GM19438 (cell line): ENCODE measurements at regions not wholly inside any gene's neighbourhood (a gene's known extent, or its start where the extent isn't known, plus 50 kb on each side); places are given as distances from the start of the nearest gene placed in this dataset.

Source experiments
- ATAC-seq: cut with Tn5 transposase; IDR thresholded peaks from one replicate; pipeline ENCODE4 v1.9.1; 2021; ENCODE audit warnings: low read depth; ENCODE audit not compliant: unreplicated experiment

DNA sequence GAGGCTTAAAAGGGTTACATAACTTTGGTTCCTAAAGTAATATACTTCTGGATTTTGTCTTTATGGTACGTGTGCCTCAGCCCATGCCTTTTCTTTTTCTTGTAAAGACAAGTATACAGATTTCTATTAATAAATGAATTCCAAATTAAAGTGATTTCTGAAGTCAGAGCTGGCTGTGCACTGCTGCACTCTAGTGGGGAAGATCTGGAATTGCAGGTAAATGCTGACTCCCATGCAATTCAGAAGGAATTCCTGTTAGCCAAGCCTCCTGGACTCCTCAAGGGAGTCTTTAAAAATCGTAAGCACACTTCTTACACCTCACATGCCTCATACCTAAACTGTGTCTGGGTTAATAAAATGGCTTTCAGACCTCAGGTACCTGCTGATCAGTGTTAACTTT is 118.4 kb upstream of the SLC7A1 start:
- ATAC-seq, result no peak

DNA sequence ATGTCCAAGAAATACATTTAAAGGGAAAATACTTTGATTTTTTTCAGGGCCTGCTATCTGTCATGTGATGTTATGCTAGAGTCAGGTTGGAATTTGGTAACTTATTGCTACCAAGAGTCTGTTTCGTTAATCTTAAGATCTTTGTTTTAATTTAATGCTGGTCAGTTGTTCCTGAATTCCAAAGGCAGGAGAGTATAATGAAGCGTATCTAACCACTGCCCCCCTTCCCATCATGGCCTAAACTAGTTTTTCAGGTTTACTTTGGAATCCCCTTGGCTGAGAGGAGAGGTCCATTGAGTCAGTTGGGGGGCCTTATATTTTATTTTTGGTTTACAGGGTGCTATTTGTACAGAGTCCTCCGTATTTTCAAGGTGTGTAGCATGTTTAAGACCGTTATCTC is 116.3 kb upstream of the SLC7A1 start:
- ATAC-seq, result no peak

DNA sequence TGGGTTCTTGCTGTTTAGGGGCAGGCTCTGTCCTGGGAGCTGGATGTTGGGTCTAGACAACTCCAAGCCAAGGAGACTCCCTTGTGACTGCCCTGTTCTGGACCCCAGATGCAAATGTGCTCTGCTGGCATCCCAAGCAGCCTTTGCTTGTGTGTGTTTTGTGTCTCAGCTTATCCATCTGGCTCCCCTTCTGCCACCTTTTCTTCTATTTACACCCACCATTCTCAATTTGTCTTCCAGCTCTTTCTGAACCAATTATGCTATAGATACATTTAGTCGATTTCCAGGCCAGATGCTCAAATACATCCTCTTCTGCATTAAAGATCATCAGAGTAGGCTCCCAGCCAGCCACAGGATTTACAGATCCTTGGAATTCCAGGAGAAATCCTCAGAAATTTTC is 115.0 kb upstream of the SLC7A1 start:
- no peak for ATAC-seq

DNA sequence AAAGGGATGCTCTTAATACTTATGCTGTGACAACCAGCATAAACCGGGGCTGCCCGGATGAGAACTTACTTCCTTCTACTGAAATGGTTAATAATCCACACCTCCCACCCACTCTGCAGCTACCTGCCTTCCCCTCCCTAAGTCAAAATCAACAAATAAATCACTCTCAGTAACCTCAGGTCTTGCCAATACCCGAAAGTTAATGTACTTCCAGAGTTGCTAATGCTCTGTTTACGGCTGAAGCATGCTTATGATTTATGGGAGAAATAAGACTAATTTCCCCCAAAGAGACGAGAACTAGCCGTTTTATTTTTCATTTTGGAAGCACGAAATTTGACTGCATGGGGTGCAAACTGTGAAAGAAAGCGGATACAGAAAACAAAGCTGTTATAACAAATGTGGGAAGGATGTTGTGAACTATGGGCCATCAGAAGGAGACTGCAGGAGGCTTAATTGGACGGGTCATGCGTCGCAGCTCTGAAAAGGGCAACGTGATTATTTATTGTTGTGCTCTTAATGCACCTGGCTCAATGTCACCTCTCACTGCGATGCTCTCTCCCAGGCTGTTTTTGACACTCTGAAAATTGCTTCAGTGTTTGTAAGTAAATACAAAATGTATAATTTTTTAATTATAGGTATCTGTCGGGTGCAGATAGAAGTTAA is 114.0 kb upstream of the SLC7A1 start:
- ATAC-seq, result no peak

DNA sequence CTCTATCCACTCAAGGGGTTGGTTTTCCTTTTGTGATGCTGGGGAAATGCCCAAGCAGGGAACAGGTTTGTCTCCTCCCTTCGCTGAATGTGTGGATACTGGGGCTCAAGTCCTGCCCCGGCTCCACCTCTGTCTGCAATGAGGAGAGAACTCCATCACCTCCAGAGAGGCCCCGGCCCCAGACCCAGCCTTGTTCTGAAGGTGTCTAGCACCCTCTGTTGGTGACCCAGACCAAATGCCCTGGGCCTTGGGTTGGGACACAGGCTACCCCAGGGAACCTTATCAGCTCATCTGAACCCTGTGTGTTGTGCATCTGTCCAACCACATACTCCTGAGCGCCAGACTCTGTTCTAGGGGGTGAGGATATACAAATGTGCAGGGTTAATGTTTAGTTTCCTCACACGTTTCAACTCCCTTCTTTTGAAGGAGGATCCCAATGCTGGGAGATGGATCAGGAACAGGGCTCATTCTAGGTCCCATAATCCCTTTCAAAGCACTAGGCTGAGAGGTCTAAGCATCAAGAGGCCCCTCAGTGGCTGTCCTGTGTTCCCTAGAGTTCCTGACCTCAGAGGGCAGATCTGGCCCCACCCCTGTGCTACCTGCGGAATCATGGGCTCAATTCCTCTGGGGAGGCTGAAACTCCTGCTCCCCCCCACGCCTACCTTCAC is 112.5 kb upstream of the SLC7A1 start:
- peak; percentile 93 for ATAC-seq

DNA sequence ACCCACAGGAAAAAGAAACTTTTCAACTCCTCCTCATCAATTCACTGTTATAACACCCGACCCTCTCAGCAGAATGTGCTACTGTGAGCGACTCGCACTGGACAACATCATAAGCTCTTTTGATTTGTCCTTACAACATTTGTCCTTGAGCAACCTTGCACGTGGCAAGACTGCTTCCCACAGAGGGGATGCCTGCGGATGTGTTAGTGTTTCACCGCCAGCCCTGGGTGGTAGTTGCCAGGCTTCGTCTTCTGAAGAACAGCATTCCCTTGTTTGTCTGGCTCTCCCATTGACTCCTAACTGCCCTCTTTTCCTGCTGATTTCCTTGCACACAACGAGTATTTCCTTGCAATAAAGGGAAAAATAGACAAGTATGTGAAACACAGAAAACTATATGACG is 111.4 kb upstream of the SLC7A1 start:
- ATAC-seq, result no peak

DNA sequence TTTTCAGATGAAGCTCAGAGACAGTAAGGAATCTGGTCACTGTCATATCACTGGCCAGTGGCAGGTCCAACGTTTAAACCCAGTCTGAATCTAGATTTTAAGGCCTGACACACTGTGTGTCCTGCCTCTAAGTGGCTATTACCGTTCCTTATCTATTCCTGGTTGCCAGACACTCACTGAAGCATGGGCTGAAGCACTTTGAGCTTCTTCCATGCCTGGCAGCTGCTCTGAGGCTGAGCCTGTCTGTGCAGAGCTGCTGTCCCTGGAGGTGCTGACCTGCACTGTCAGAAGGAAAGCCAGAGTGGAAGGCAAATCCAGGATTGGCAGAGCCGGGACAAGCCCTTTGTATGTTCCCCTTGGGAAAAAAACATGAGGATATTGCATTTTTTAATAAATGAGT is 109.2 kb upstream of the SLC7A1 start:
- no peak for ATAC-seq

DNA sequence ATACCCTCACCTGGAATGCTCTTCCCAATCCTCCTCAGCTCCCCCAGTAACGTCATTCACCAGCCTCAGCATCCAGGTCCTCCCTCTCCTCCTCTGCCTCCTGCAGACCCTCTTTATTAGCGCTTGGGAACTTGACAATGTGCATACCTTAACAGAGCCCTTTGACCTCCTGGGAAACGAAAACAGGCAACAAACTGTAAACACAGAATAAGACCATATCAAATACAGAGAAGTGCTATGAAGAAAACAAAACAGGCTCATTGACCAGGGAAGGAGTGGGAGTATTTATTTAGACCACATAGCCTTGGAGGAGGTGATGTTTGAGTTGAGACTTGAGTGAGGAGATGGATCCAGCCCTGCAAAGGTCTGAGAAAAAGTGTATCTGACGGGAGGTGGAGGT is 107.9 kb upstream of the SLC7A1 start:
- no peak for ATAC-seq

DNA sequence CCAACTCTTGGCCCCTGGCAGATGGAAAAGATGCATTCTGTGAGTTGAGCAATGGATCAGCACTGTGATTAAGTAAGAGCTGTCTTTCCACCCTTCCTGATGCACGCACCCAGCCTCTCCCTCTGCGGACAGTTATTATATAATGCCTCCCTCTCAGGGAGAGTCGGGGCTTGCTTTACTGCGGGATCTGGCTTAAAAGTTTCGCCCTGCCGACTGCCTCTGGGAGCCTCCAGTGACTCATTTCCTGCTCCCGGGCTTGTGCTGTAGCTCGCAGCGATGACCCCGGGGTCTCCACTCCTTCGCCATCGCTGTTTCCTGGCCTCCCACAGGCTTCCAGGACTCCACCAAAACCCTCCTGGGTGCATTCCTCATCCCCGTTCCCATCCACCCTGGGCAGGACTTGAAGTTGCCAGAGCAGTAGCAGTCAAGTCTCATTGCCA is 107.4 kb upstream of the SLC7A1 start:
- no peak for ATAC-seq

DNA sequence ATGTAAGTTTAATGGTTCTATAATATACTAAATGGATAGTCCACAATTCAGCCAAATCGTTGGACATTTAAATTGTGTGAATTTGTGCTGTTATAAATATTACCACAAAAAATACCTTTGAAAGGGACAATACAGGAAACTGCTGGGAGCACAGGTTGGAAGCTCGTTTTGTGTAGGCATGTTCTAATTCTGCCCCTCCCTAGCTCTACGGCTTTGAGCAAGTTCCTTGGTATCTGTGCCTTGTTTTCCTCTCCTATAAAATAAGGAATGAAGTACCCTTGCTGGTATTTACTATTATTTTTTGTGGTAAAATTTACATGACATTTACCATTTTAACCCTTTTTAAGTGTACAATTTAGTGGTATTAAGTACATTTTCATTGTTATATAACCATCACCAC is 102.6 kb upstream of the SLC7A1 start:
- no peak for ATAC-seq

DNA sequence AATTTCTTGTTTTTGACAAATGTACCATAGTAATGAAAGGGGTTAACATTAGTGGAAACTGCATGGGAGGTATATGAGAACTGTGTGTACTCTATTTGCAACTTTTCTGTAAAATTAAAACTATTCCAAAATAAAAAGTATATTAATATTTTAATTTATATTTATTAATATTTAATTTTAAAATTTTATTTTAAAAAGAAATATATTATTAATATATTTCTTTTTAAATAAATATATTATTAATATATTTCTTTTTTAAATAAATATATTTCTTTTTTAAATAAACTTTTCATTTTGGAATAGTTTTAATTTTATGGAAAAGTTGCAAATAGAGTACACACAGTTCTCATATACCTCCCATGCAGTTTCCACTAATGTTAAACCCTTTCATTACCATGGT is 101.1 kb upstream of the SLC7A1 start:
- no peak for ATAC-seq

DNA sequence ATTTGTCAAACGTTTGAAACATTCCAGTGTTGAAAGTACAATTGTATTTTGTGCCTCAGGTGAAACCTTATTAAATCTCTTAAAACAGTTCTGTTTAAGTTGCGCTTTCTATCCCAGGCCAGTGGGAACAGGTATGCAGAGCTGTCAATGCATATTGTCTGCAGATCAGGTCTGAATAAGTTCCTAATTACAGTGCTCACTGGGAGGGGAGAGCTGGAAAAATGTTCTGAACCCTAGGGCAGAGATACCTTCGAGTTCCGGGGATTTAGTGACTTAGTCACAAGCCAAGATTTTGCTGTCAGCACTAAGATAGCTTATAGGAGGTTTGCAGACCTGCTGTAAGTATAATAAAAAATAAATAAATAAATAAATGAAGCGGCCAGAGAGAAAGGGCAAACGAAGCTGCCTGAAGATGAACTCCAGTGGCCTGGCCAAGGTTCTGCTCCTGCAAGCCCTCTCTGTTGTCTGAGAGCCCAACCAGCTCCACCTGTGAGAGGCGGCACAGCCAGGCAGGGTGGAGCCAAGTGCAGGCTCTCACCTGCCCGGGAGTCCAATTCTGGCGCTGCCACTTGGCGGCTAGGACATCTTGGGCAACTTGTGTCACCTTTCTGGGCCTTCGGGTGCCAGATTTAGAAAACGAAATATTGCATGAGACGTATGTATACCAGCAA is 97.9 kb upstream of the SLC7A1 start:
- no peak for ATAC-seq

DNA sequence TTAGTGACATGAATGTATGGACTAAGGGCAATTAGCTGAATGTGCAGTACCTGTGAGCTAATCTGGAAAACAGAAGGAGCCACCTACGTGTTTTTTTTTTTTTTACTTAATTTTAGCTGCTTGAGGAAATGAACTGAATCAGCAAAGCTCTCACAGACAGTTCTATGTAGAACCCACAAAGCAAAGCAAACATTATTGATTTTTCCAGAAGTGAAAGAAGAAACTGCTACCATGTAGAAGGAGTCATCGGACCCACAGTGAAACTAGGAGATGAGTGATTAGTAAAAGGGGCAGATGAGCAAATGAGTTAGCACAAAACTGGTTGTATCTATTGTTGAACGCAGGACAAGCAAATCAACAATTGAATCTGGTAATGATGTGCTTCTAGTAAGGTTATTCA is 94.1 kb upstream of the SLC7A1 start:
- ATAC-seq, result no peak

DNA sequence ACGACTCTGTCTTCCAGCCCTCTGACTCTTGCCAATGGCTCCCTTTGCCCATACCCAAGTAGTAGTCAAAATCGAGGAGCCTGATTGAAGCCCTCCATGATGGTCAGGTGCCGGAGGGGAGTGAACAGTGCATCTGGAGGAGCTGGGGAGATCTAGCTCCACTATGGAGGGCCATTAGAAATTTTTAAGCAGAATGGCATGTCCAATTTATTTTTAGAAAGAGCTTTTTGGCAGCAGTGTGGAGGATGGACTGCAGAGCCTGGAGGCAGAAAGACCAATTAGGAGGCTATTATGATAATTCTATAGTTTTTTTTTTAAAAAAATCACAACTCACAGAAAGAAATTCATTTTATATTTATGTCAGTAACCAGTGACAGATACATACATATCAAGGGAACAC is 92.7 kb upstream of the SLC7A1 start:
- ATAC-seq, result no peak

DNA sequence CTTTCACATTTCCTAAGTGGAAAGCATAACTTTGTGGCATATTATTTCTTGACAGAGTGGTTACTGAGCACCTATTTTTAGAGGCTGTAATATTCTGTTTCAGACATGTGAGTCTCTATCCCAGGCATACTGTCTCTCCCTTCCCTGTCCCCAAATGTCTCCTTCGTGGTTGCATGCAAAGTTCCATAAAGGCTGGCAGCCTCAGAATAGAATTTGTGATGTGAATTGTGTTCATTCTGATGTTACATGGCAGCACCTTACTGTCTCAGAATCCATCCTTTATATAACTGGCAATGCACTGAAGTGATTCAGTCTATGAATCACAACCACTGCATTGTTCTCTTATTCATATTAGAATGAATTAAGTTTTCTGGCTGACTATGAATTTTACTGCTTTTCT is 89.0 kb upstream of the SLC7A1 start:
- ATAC-seq, result no peak

DNA sequence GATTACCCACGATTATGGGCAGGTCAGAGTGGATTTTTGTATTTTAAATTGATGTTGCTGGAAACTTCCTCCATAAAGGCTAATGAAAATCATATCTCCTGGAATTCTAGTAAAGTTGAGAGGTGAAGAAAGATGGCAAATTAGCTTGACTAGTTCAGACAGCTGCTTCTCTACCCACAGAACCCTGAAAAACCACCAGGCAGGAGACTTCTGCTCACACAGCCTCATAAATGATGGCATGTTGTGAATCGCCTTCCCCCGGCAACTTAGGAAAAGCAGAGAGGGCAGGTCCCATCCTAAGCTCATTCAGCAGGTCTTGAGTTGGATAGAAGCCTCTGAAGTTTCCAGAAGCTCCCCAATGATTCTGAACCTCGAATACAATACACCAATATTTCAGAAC is 87.6 kb upstream of the SLC7A1 start:
- no peak for ATAC-seq

DNA sequence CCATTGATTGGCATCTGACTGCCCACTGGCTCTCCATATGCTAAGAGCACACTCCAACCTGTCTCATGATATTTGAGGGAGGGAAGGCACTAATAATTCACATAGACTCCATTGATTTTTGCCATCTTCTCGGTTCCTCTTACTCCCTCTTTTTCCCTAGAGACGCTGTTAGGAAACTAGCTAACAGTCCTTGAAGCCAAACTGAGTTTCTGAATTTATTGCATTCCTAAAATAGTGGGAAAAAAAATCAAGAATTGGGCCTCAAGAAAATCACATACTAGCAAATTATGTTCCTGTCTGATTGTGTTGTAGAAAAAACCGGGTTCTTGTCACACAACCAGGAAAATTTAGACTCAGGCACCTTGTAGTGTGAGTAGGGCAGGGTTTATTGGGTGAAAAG is 86.4 kb upstream of the SLC7A1 start:
- ATAC-seq, result no peak

DNA sequence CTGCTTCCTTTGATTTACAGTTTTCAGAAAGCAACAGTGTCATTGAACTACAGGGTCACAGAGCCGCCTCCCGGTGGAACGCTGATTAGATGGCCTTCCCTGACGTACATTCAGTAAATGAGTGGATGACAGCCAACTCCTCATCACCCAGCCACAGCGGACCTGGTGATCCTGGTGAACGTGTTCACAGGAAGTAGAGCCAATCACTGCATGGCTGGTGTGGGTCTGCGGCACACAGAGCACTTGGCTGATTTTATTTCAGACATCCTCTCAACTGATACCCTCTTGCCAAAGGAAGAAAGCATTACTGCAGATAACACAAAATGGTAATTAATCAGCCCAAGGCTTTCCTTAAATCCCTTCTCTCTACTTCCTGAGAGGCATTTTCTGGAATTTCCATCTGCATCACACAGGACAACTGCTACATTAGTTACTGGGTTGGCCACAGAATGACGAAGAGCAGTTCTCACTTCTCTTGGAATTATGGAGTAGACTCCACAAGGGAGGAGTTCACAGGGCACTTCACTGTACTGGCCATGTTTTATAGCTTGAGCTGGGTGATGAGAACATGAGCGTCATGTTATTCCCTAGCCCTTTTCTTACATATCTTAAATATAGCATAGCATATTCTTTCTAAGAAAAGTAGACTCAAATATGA is 84.0 kb upstream of the SLC7A1 start:
- ATAC-seq, result no peak

DNA sequence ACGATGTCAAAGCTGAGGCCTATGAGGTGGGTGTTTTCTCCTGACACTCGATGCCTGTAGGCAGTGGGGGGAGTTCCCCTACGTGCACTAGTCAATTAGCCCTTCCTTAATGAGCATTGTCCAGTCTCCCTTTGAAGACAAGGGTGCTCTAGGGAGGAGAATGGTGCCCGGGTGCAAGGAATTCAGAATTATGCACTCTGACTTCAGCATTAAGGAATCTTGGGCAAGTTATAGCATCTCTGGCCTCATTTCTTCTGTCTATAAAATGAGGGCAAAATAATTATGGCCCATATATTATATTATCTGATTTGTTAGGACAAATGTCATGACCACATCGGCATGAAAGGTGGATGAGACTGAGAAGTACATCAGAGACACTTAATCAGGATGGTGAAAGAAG is 82.1 kb upstream of the SLC7A1 start:
- ATAC-seq, result no peak

DNA sequence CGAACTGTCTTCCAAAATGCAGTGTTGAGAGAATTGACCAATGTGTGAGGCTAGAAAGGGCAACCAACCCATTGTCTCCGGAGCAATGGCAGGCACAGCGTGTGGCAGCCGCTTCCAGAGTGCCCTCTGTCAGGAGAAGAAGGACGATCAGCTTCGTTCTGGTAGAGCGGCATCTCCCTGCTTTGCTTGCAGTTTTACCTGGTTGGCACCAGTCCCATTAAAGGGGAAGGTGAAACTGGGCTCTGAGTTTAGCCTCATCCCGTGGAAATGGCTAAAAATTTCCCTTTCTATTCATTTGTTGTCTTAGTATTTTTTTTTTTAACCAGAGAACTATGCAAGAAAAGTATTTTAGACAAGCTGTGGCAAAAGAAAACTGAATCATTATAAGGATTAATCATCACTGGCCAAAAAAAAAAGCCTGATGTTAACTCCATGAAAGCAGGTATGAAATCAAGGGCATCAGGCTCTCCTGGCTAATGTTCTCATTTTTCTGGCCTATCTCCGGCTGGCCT is 81.5 kb upstream of the SLC7A1 start:
- no peak for ATAC-seq

DNA sequence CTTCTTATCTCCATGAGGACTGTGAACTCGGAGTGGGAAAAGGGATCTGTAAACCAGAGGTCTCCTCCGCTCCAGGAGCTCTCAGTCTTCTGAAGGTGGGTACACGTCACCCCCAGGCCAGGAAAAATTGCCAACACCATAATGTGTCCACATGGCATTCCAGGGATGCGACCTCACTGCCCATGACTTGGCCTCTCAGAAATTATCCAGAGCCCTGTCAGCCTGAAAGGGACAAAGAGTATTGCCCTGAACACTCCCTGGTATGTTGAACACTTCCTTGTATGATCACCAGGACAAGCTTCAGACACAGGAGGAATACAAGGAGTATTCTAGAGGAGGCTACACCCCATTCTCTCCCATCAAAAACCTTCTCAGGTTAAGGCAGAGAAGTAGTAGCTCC is 81.0 kb upstream of the SLC7A1 start:
- ATAC-seq, result no peak
